ENCODE measurements at regions not wholly inside any gene's neighbourhood (a gene's known extent, or its start where the extent isn't known, plus 50 kb on each side); places are given as distances from the start of the nearest gene placed in this dataset.

DNA sequence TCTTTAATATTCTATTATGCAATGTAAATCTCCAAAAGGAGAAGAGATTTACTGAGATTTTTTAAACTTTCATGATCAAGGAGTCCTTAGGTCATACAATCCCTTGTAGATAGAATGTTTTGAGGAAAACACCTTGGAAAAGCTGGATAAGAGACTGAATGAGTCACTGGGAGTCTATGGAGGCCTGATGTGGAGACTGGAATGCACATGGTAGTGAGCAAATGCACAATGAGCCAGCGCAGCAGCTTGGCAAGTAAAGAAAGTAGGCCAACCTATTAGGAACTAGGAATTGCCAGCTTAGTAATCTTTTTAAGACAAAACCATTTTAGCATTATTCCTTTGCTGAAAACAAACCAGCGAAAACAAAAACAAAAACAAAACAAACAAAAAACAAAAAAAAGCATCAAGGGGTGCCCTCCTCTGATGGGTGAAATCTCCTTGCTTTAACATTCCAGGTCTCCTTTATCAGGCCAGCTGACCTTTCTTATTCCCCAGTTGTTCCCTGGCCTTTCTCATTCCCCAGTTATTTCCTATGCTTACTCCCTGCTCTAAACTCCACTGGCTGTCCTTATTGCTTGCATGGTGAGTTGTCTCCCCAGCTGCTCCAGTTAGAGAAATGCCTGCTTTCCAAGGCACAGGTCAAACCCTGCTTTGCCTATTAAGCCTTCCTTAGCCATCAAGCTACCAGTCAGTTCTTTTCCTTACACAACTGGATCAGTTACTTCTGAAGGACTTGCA, 135.8 kb downstream of the PLCE1 start:
- Histone ChIP-seq H3K27me3 (replicated peaks in 1 of 7) (peaks cover 0 to 5% (median 0%) of the 10 kb centered on the region in 7 donors), H3K4me1 (peaks cover 0 to 13% (median 0%) of the 10 kb centered on the region in 6 donors), H3K36me3 (no peaks in the 10 kb centered on the region), H3K9me3 (no peaks in the 10 kb centered on the region), H3K27ac (no peak overlapping the region), H3K4me3 (no peak overlapping the region)
- intact Hi-C loops (cut with DNase I; ENCODE audit: low total_unique reads), result no loop called here
- 83 to 98% (median 91%) methylated on average over 2 of the region's 2 CpGs for WGBS, 5 donors
- DNase-seq, result no peak
- TF ChIP-seq POLR2AphosphoS5 (IDR thresholded peaks at IDR 0.05), result no peak
- TF ChIP-seq, protein P1, sequence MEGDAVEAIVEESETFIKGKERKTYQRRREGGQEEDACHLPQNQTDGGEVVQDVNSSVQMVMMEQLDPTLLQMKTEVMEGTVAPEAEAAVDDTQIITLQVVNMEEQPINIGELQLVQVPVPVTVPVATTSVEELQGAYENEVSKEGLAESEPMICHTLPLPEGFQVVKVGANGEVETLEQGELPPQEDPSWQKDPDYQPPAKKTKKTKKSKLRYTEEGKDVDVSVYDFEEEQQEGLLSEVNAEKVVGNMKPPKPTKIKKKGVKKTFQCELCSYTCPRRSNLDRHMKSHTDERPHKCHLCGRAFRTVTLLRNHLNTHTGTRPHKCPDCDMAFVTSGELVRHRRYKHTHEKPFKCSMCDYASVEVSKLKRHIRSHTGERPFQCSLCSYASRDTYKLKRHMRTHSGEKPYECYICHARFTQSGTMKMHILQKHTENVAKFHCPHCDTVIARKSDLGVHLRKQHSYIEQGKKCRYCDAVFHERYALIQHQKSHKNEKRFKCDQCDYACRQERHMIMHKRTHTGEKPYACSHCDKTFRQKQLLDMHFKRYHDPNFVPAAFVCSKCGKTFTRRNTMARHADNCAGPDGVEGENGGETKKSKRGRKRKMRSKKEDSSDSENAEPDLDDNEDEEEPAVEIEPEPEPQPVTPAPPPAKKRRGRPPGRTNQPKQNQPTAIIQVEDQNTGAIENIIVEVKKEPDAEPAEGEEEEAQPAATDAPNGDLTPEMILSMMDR (IDR thresholded peaks at IDR 0.05 in 8 of 11, conservative IDR thresholded peaks at IDR 0.05 in 3 of 11), result no peak
- no peak for TF ChIP-seq POLR2A (IDR thresholded peaks at IDR 0.05)

DNA sequence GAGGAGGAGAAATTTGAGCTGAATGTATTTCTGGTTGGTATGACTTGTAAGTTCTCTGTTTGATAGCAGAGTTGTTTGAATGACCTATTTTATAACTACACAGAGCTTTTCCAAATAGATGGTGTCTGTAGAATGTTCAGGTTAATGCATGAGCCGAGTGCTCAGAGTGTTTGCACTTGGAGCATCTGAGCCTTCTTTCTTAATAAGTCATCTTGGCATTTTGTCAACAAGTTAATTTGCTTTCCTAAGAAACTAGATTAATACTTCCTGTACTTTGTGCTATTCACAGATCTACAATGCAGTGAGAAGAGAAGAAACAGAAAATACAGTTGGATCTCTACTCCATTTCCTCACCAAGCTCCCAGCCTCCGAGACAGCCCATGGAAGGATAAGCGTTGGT, 138.2 kb downstream of the PLCE1 start:
- peaks cover 0 to 5% (median 0%) of the 10 kb centered on the region in 7 donors for H3K27me3 ChIP-seq (replicated peaks in 1 of 7)
- intact Hi-C loops (cut with DNase I; ENCODE audit: low total_unique reads), result no loop called here
- peaks cover 0 to 13% (median 0%) of the 10 kb centered on the region in 6 donors for H3K4me1 ChIP-seq
- no peaks in the 10 kb centered on the region for H3K36me3 ChIP-seq
- WGBS, 5 donors, result 68 to 79% (median 72%) methylated on average over 3 of the region's 3 CpGs
- no peak overlapping the region for H3K4me3 ChIP-seq
- no peaks in the 10 kb centered on the region for H3K9me3 ChIP-seq
- H3K27ac ChIP-seq, result peak overlapping the region in 2 of 8 donors; percentile 10 to 30
- TF ChIP-seq, protein P1 (IDR thresholded peaks at IDR 0.05 in 8 of 11, conservative IDR thresholded peaks at IDR 0.05 in 3 of 11), result no peak
- TF ChIP-seq POLR2AphosphoS5 (IDR thresholded peaks at IDR 0.05) (no peak), POLR2A (IDR thresholded peaks at IDR 0.05) (no peak)
- no peak for DNase-seq

DNA sequence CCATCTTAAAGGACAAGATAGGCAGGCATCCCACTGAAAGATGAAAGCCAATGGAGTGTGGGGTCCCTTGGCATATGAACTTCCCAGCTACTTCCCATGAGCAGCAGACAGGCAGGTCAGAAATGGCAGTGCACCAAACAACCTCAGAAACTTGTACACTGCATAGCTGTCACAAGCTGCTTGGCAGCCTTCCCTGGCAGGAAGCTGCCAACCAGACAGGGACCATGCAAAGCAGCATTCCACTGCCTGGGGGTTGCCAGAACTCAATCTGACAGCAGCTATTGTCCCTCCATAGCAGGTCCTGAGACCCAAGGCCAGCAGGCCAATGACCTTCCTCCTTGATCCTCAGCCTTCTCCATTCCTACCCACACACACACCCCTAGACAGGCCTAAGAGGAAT, 139.5 kb downstream of the PLCE1 start:
- no peak for DNase-seq
- intact Hi-C loops (cut with DNase I; ENCODE audit: low total_unique reads), result no loop called here

DNA sequence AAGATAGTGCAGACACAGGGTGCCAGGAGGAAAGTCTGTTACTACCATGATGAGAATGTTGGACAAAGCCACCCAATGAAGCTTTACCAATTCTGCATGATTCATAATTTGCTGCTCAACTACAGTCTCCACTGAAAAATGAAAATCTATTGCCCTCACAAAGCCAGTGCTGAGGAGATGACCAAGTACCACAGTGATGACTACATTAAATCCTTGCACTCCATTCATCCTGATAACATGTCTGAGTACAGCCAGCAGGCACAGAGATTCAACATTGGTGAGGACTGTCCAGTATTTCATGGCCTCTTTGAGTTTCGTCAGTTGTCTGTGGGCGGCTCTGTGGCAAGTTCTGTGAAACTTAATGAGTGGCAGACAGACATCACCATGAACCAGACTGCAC, 144.0 kb downstream of the PLCE1 start:
- H3K27ac ChIP-seq, result no peak overlapping the region
- no peak overlapping the region for H3K4me3 ChIP-seq
- no peaks in the 10 kb centered on the region for H3K36me3 ChIP-seq
- no peak for TF ChIP-seq POLR2AphosphoS5 (IDR thresholded peaks at IDR 0.05)
- TF ChIP-seq POLR2A (IDR thresholded peaks at IDR 0.05), result no peak
- TF ChIP-seq, protein P1 (IDR thresholded peaks at IDR 0.05 in 8 of 11, conservative IDR thresholded peaks at IDR 0.05 in 3 of 11), result no peak
- peaks cover 0 to 3% (median 0%) of the 10 kb centered on the region in 6 donors for H3K4me1 ChIP-seq
- 78 to 98% (median 93%) methylated on average over 2 of the region's 2 CpGs for WGBS, 5 donors
- DNase-seq, result no peak
- H3K9me3 ChIP-seq, result no peaks in the 10 kb centered on the region
- intact Hi-C loops (cut with DNase I; ENCODE audit: low total_unique reads), result no loop called here
- no peaks in the 10 kb centered on the region for H3K27me3 ChIP-seq (replicated peaks in 1 of 7)

More for the DNA sequence above, 139.5 kb downstream of the PLCE1 start:
- H3K27ac ChIP-seq, result peak overlapping the region in 1 of 8 donors; percentile 14
- H3K27me3 ChIP-seq (replicated peaks in 1 of 7), result peaks cover 0 to 5% (median 0%) of the 10 kb centered on the region in 7 donors
- H3K36me3 ChIP-seq, result no peaks in the 10 kb centered on the region
- H3K4me1 ChIP-seq, result peaks cover 0 to 13% (median 0%) of the 10 kb centered on the region in 6 donors
- no peak for TF ChIP-seq POLR2AphosphoS5 (IDR thresholded peaks at IDR 0.05)
- no peak for TF ChIP-seq POLR2A (IDR thresholded peaks at IDR 0.05)
- TF ChIP-seq, protein P1 (IDR thresholded peaks at IDR 0.05 in 8 of 11, conservative IDR thresholded peaks at IDR 0.05 in 3 of 11), result no peak
- H3K4me3 ChIP-seq, result no peak overlapping the region
- H3K9me3 ChIP-seq, result no peaks in the 10 kb centered on the region
